Neural cell (in vitro differentiated cells): ENCODE measurements at regions not wholly inside any gene's neighbourhood (a gene's known extent, or its start where the extent isn't known, plus 50 kb on each side); places are given as distances from the start of the nearest gene placed in this dataset.

Experiments used
- H2AFZ ChIP-seq: fragments of 200-600, 300-800 bp; sonication (generic), shearing (Covaris generic); 2 replicates; pipeline ENCODE4 v1.6.0; 2014; ENCODE audit warnings: low read depth, mild to moderate bottlenecking, antibody characterized with exemption, low read length, moderate library complexity
- H3F3A ChIP-seq: fragments of 200-600 bp; shearing (Covaris generic); 2 replicates; pipeline ENCODE4 v1.6.1; 2016; ENCODE audit warnings: mild to moderate bottlenecking, moderate library complexity, mixed read lengths, antibody characterized with exemption, low read length; ENCODE audit not compliant: insufficient read depth, poor library complexity, severe bottlenecking
- H3K27ac ChIP-seq: fragments of 200-600, 300-800 bp; sonication (generic), shearing (Covaris generic); 2 replicates; pipeline ENCODE4 v1.5.1; 2014; ENCODE audit warnings: mild to moderate bottlenecking, low read length, moderate library complexity
- H3K27me3 ChIP-seq: fragments of 300-800, 200-600 bp; sonication (generic), shearing (Covaris generic); 2 replicates; pipeline ENCODE4 v1.6.0; 2014; ENCODE audit warnings: mild to moderate bottlenecking, low read depth, low read length, moderate library complexity; ENCODE audit not compliant: insufficient read depth
- H3K36me3 ChIP-seq: fragments of 300-800, 200-600 bp; sonication (generic), shearing (Covaris generic); 2 replicates; pipeline ENCODE4 v1.5.1; 2014; ENCODE audit warnings: mild to moderate bottlenecking, antibody characterized with exemption, low read length, moderate library complexity; ENCODE audit not compliant: insufficient read depth
- H3K4me2 ChIP-seq: fragments of 300-800, 200-600 bp; sonication (generic), shearing (Covaris generic); 2 replicates; pipeline ENCODE4 v1.6.0; 2014; ENCODE audit warnings: mild to moderate bottlenecking, low read length
- H3K4me3 ChIP-seq: fragments of 300-800, 200-600 bp; sonication (generic), shearing (Covaris generic); 2 replicates; pipeline ENCODE4 v1.5.1; 2014; ENCODE audit warnings: mild to moderate bottlenecking, low read length, moderate library complexity
- H3K79me2 ChIP-seq: fragments of 200-600 bp; shearing (Covaris generic); replicated peaks from 2 replicates; pipeline ENCODE4 v1.6.0; 2014; ENCODE audit warnings: mild to moderate bottlenecking, low read length, moderate library complexity; ENCODE audit not compliant: insufficient read depth
- H3K9ac ChIP-seq: fragments of 300-800, 200-600 bp; sonication (generic), shearing (Covaris generic); 2 replicates; pipeline ENCODE4 v1.6.1; 2016; ENCODE audit warnings: mild to moderate bottlenecking, low read length, mixed read lengths
- H3K9me2 ChIP-seq: fragments of 200-600 bp; shearing (Covaris generic); 2 replicates; pipeline ENCODE4 v1.6.1; 2016; ENCODE audit warnings: mild to moderate bottlenecking, low read length, mixed read lengths; ENCODE audit not compliant: insufficient read depth
- H3K9me3 ChIP-seq: fragments of 200-600, 300-800 bp; sonication (generic), shearing (Covaris generic); 2 replicates; pipeline ENCODE4 v1.6.1; 2016; ENCODE audit warnings: mild to moderate bottlenecking, mixed run types, low read length, moderate library complexity, mixed read lengths
- H4K20me1 ChIP-seq: fragments of 200-600 bp; shearing (Covaris generic); 2 replicates; pipeline ENCODE4 v1.6.1; 2016; ENCODE audit warnings: mild to moderate bottlenecking, mixed run types; ENCODE audit not compliant: insufficient read depth
- CTCF ChIP-seq: fragments of 450-650 bp; IDR thresholded peaks from 2 replicates; pipeline ENCODE4 v1.5.1; 2014; ENCODE audit warnings: antibody characterized with exemption, mild to moderate bottlenecking, moderate library complexity; ENCODE audit not compliant: poor library complexity, severe bottlenecking
- EP300 ChIP-seq: fragments of 450-650 bp; conservative IDR thresholded peaks from 2 replicates; pipeline ENCODE4 v1.6.1; 2014; ENCODE audit warnings: antibody characterized with exemption, mild to moderate bottlenecking, moderate library complexity; ENCODE audit not compliant: poor library complexity, severe bottlenecking
- EZH2 ChIP-seq: fragments of 200-600, 300-800 bp; shearing (Covaris generic), sonication (generic); IDR thresholded peaks from 2 replicates; pipeline ENCODE4 v1.6.1; 2014; ENCODE audit warnings: antibody characterized with exemption, low read length, borderline replicate concordance, mild to moderate bottlenecking; ENCODE audit not compliant: insufficient read depth, poor library complexity, severe bottlenecking
- MXI1 ChIP-seq: fragments of 450-650 bp; conservative IDR thresholded peaks from 2 replicates; pipeline ENCODE4 v1.6.1; 2014; ENCODE audit warnings: antibody characterized with exemption, mild to moderate bottlenecking; ENCODE audit not compliant: poor library complexity, severe bottlenecking
- POLR2AphosphoS5 ChIP-seq: IDR thresholded peaks from 2 replicates; pipeline ENCODE4 v1.6.1; 2012
- RAD21 ChIP-seq: fragments of 450-650 bp; conservative IDR thresholded peaks from 2 replicates; pipeline ENCODE4 v1.6.1; 2014; ENCODE audit warnings: antibody characterized with exemption, mild to moderate bottlenecking, moderate library complexity
- REST ChIP-seq: IDR thresholded peaks from 2 replicates; pipeline ENCODE4 v1.6.1; 2012; ENCODE audit warnings: borderline replicate concordance
- SMC3 ChIP-seq: fragments of 450-650 bp; conservative IDR thresholded peaks from 2 replicates; pipeline ENCODE4 v1.6.1; 2014; ENCODE audit warnings: antibody characterized with exemption, mild to moderate bottlenecking, moderate library complexity; ENCODE audit not compliant: poor library complexity
- TAF1 ChIP-seq: IDR thresholded peaks from 2 replicates; pipeline ENCODE4 v1.6.1; 2012; ENCODE audit warnings: low read depth

GRCh38 chr13:88736026-88736425 is 1064.9 kb downstream of the SLITRK5 start:
- Histone ChIP-seq H3K27me3 (no peaks in the 10 kb centered on the region), H3K79me2 (no peaks in the 10 kb centered on the region), H3F3A (no peaks in the 10 kb centered on the region), H3K4me2 (no peak overlapping the region), H4K20me1 (no peaks in the 10 kb centered on the region), H2AFZ (no peak overlapping the region), H3K36me3 (no peaks in the 10 kb centered on the region), H3K9me2 (no peaks in the 10 kb centered on the region), H3K27ac (no peak overlapping the region), H3K9me3 (no peaks in the 10 kb centered on the region), H3K9ac (no peak overlapping the region), H3K4me3 (no peak overlapping the region)
- no peak for TF ChIP-seq EZH2
- no peak for TF ChIP-seq EP300
- TF ChIP-seq REST: no peak
- TF ChIP-seq POLR2AphosphoS5: no peak
- TF ChIP-seq CTCF: no peak
- TF ChIP-seq RAD21: no peak
- TF ChIP-seq SMC3: no peak

DNA sequence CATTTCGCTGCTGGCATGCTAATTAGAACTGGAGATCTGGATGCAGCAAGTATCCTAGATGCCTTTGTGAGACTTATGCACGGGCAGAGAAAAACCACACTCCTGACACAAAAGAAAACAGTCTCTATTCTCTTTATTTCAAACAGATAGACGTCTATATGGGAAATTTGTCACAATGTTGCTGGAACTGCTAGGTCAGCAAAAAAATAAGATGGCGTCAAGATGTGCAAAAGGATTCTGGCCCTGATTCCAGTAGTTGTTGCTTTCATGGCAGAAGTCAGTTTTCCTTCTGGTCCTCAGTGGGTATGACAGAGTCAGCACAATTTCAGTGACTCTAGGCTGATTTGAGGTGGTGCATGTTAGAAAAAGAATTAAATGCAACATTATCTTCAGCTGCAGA is 1068.0 kb downstream of the SLITRK5 start:
- Histone ChIP-seq H3K4me3 (no peak overlapping the region), H3K36me3 (no peaks in the 10 kb centered on the region), H3F3A (no peaks in the 10 kb centered on the region), H4K20me1 (no peaks in the 10 kb centered on the region), H3K9me2 (no peaks in the 10 kb centered on the region), H3K9ac (no peak overlapping the region), H2AFZ (no peak overlapping the region), H3K9me3 (no peaks in the 10 kb centered on the region), H3K4me2 (no peak overlapping the region), H3K79me2 (no peaks in the 10 kb centered on the region), H3K27me3 (no peaks in the 10 kb centered on the region), H3K27ac (no peak overlapping the region)
- TF ChIP-seq EZH2 (no peak), POLR2AphosphoS5 (no peak), SMC3 (no peak), CTCF (no peak), MXI1 (no peak), TAF1 (no peak), REST (no peak), EP300 (no peak), RAD21 (no peak)
